ENCODE measurements at regions not wholly inside any gene's neighbourhood (a gene's known extent, or its start where the extent isn't known, plus 50 kb on each side); places are given as distances from the start of the nearest gene placed in this dataset.
"Not testable (repeated sequence)": the region's sequence is repeated elsewhere in the genome, so short reads cannot be mapped to it uniquely, and the experiment has no call there.

DNA sequence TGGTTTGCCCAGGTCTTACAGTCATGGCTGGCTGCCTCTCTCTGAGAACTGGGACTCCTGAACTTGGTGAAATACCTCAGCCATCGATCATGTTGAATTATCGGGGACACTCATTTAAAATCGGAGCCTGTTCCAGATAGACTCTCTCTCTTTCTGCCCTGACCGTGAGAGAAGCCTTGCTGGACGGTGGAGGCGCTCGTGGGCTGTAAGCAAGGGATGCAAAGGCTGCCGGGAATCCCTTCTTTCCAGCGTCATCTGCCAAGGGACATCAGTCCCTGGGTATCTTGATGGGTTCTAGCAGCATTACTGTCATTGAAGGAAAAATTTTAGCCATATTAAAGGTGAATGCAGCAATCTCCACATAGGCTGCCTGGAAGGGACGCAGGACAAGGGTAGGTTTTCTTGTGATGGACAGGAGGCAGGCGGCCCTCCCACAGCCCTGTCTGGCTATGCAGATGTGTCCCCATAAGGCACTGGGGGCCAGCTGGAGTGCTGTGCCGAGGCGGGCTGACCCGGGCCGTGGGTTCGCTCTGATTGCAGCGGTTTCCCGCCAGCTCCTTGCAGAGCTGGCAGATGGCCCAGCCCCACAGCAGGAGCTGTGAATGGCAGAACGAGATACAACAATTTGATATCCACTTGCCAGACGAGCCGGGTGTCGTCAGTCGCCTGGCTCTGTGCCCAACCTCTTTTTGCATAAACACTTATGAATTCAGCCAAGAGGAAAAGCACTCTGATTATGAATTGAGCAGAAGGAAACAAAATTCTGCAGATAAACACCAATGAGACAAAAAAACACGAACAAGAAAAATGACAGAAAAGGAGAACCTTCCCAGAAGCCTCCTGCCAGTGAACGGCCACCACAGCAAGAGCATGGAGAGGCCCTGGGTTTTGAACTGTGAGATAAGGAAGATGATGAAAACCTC is 151.9 kb upstream of the ALDH3B2 start:
- H3K9me3 ChIP-seq (ENCODE audit: control insufficient read depth in 4 of 4, low read length in 3 of 4); H3K9ac ChIP-seq (ENCODE audit: low read depth in 1 of 2, low read length in 2 of 2); H3K4me1 ChIP-seq (ENCODE audit: control insufficient read depth in 4 of 4, insufficient read depth in 4 of 4, low read length in 3 of 4); H3K27me3 ChIP-seq (ENCODE audit: control insufficient read depth in 4 of 4, insufficient read depth in 4 of 4, low read length in 3 of 4); H3K27ac ChIP-seq (ENCODE audit: low read depth in 1 of 2, low read length in 2 of 2); H3K4me3 ChIP-seq (ENCODE audit: low read depth in 1 of 3, low read length in 3 of 3); H3K36me3 ChIP-seq (ENCODE audit: control insufficient read depth in 4 of 4, insufficient read depth in 3 of 4, low read depth in 1 of 4, low read length in 3 of 4): not testable (repeated sequence)
- DNase-seq (ENCODE audit: low spot score): peak; percentile 54
- TF ChIP-seq SP1 (IDR thresholded peaks at IDR 0.05) (peak; percentile 35), NR2F2 (IDR thresholded peaks at IDR 0.05) (peak; percentile 72), RXRA (IDR thresholded peaks at IDR 0.05) (peak; percentile 25 to 36)
- WGBS: 24% methylated on average over 25 of the region's 25 CpGs

DNA sequence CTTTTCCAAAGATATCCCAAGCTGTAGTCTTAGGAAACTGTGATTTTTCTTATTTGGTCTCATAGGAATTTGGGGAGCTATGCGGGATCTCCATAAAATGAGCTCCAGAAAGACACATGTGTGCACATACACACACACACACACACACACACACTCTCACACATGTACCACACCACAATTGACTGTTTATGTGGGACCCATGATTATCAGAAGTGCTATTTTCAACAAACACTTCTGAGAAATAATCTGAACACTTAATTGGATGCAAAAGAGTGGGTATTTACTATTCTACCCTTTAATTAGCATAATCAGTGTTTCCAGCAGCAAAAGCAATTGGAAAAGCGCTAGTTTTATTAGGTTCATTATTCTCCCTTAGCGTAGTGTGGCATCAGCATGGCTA is 150.4 kb upstream of the ALDH3B2 start:
- not testable (repeated sequence) for H3K4me3 ChIP-seq (ENCODE audit: low read depth in 1 of 3, low read length in 3 of 3); H3K27ac ChIP-seq (ENCODE audit: low read depth in 1 of 2, low read length in 2 of 2); DNase-seq (ENCODE audit: low spot score); H3K36me3 ChIP-seq (ENCODE audit: control insufficient read depth in 4 of 4, insufficient read depth in 3 of 4, low read depth in 1 of 4, low read length in 3 of 4); H3K9ac ChIP-seq (ENCODE audit: low read depth in 1 of 2, low read length in 2 of 2); H3K27me3 ChIP-seq (ENCODE audit: control insufficient read depth in 4 of 4, insufficient read depth in 4 of 4, low read length in 3 of 4); H3K9me3 ChIP-seq (ENCODE audit: control insufficient read depth in 4 of 4, low read length in 3 of 4); H3K4me1 ChIP-seq (ENCODE audit: control insufficient read depth in 4 of 4, insufficient read depth in 4 of 4, low read length in 3 of 4)
- 89% methylated on average over 3 of the region's 3 CpGs for WGBS

DNA sequence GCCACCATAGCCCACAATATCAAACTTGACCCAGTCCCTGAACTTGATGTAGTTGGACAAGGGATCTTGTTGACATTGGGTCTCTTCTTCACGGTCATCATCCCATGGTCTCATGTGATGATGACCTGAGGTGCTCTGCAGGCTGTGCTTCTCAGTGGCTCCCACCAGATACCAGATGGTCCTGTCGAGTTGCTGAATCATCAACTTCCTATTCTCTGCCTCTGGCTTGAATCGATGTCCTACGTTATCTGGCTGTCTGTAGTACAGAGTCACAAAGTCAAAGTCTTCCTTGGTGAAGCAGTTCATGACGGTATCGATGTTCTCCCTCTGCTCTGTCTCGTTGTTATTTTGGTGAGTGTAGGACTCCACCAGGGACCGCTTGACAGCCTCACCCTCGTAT is 145.7 kb upstream of the ALDH3B2 start:
- H3K4me1 ChIP-seq (ENCODE audit: control insufficient read depth in 4 of 4, insufficient read depth in 4 of 4, low read length in 3 of 4): no peaks in the 10 kb centered on the region
- TF ChIP-seq HNF4G (IDR thresholded peaks at IDR 0.05): no peak
- no peak for TF ChIP-seq RXRA (IDR thresholded peaks at IDR 0.05)
- TF ChIP-seq NR2F2 (IDR thresholded peaks at IDR 0.05): no peak
- no peak for TF ChIP-seq HNF4A (conservative IDR thresholded peaks at IDR 0.05)
- TF ChIP-seq, protein P1, sequence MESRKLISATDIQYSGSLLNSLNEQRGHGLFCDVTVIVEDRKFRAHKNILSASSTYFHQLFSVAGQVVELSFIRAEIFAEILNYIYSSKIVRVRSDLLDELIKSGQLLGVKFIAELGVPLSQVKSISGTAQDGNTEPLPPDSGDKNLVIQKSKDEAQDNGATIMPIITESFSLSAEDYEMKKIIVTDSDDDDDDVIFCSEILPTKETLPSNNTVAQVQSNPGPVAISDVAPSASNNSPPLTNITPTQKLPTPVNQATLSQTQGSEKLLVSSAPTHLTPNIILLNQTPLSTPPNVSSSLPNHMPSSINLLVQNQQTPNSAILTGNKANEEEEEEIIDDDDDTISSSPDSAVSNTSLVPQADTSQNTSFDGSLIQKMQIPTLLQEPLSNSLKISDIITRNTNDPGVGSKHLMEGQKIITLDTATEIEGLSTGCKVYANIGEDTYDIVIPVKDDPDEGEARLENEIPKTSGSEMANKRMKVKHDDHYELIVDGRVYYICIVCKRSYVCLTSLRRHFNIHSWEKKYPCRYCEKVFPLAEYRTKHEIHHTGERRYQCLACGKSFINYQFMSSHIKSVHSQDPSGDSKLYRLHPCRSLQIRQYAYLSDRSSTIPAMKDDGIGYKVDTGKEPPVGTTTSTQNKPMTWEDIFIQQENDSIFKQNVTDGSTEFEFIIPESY (IDR thresholded peaks at IDR 0.05): no peak
- TF ChIP-seq JUND (IDR thresholded peaks at IDR 0.05): no peak
- TF ChIP-seq RAD21 (IDR thresholded peaks at IDR 0.05): no peak
- TF ChIP-seq, protein P2, sequence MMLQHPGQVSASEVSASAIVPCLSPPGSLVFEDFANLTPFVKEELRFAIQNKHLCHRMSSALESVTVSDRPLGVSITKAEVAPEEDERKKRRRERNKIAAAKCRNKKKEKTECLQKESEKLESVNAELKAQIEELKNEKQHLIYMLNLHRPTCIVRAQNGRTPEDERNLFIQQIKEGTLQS (IDR thresholded peaks at IDR 0.05): no peak
- TF ChIP-seq, protein P3, sequence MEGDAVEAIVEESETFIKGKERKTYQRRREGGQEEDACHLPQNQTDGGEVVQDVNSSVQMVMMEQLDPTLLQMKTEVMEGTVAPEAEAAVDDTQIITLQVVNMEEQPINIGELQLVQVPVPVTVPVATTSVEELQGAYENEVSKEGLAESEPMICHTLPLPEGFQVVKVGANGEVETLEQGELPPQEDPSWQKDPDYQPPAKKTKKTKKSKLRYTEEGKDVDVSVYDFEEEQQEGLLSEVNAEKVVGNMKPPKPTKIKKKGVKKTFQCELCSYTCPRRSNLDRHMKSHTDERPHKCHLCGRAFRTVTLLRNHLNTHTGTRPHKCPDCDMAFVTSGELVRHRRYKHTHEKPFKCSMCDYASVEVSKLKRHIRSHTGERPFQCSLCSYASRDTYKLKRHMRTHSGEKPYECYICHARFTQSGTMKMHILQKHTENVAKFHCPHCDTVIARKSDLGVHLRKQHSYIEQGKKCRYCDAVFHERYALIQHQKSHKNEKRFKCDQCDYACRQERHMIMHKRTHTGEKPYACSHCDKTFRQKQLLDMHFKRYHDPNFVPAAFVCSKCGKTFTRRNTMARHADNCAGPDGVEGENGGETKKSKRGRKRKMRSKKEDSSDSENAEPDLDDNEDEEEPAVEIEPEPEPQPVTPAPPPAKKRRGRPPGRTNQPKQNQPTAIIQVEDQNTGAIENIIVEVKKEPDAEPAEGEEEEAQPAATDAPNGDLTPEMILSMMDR (IDR thresholded peaks at IDR 0.05; ENCODE audit: low read depth, low read length, missing input control): no peak
- TF ChIP-seq, protein P4, sequence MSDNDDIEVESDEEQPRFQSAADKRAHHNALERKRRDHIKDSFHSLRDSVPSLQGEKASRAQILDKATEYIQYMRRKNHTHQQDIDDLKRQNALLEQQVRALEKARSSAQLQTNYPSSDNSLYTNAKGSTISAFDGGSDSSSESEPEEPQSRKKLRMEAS (IDR thresholded peaks at IDR 0.05): no peak
- no peak for TF ChIP-seq YY1 (IDR thresholded peaks at IDR 0.05)
- no peak for TF ChIP-seq FOXA2 (IDR thresholded peaks at IDR 0.05)
- TF ChIP-seq, protein P5, sequence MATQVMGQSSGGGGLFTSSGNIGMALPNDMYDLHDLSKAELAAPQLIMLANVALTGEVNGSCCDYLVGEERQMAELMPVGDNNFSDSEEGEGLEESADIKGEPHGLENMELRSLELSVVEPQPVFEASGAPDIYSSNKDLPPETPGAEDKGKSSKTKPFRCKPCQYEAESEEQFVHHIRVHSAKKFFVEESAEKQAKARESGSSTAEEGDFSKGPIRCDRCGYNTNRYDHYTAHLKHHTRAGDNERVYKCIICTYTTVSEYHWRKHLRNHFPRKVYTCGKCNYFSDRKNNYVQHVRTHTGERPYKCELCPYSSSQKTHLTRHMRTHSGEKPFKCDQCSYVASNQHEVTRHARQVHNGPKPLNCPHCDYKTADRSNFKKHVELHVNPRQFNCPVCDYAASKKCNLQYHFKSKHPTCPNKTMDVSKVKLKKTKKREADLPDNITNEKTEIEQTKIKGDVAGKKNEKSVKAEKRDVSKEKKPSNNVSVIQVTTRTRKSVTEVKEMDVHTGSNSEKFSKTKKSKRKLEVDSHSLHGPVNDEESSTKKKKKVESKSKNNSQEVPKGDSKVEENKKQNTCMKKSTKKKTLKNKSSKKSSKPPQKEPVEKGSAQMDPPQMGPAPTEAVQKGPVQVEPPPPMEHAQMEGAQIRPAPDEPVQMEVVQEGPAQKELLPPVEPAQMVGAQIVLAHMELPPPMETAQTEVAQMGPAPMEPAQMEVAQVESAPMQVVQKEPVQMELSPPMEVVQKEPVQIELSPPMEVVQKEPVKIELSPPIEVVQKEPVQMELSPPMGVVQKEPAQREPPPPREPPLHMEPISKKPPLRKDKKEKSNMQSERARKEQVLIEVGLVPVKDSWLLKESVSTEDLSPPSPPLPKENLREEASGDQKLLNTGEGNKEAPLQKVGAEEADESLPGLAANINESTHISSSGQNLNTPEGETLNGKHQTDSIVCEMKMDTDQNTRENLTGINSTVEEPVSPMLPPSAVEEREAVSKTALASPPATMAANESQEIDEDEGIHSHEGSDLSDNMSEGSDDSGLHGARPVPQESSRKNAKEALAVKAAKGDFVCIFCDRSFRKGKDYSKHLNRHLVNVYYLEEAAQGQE (IDR thresholded peaks at IDR 0.05): no peak
- TF ChIP-seq GABPA (IDR thresholded peaks at IDR 0.05 in 1 of 2, conservative IDR thresholded peaks at IDR 0.05 in 1 of 2): no peak
- no peak for TF ChIP-seq FOXA1 (IDR thresholded peaks at IDR 0.05)
- no peak for TF ChIP-seq SP1 (IDR thresholded peaks at IDR 0.05)
- no peak for TF ChIP-seq TAF1 (conservative IDR thresholded peaks at IDR 0.05)
- no peak for TF ChIP-seq EGR1 (IDR thresholded peaks at IDR 0.05; ENCODE audit: low read depth in 2 of 2)
- H3K27ac ChIP-seq (ENCODE audit: low read depth in 1 of 2, low read length in 2 of 2): no peak overlapping the region
- H3K27me3 ChIP-seq (ENCODE audit: control insufficient read depth in 4 of 4, insufficient read depth in 4 of 4, low read length in 3 of 4): no peaks in the 10 kb centered on the region
- no peak for DNase-seq (ENCODE audit: low spot score)
- 64% methylated on average over 9 of the region's 9 CpGs for WGBS
- no peak overlapping the region for H3K4me3 ChIP-seq (ENCODE audit: low read depth in 1 of 3, low read length in 3 of 3)
- H3K36me3 ChIP-seq (ENCODE audit: control insufficient read depth in 4 of 4, insufficient read depth in 3 of 4, low read depth in 1 of 4, low read length in 3 of 4): no peaks in the 10 kb centered on the region
- H3K9me3 ChIP-seq (ENCODE audit: control insufficient read depth in 4 of 4, low read length in 3 of 4): no peaks in the 10 kb centered on the region
- no peak overlapping the region for H3K9ac ChIP-seq (ENCODE audit: low read depth in 1 of 2, low read length in 2 of 2)

All from liver (tissue), 8 donors.